C4-2B (cell line): ENCODE measurements at regions not wholly inside any gene's neighbourhood (a gene's known extent, or its start where the extent isn't known, plus 50 kb on each side); places are given as distances from the start of the nearest gene placed in this dataset.

ENCODE experiments used
- H3K27ac ChIP-seq: fragments of 450-650 bp; 2 replicates; pipeline ENCODE4 v1.5.1; 2017
- ZFX ChIP-seq: fragments of 450-650 bp; IDR thresholded peaks from 2 replicates; pipeline ENCODE4 v1.6.1; 2017
- TF ChIP-seq, protein P1 (sequence below): fragments of 450-650 bp; conservative IDR thresholded peaks from 2 replicates; pipeline ENCODE4 v1.5.1; 2017; ENCODE audit warnings: mild to moderate bottlenecking

DNA sequence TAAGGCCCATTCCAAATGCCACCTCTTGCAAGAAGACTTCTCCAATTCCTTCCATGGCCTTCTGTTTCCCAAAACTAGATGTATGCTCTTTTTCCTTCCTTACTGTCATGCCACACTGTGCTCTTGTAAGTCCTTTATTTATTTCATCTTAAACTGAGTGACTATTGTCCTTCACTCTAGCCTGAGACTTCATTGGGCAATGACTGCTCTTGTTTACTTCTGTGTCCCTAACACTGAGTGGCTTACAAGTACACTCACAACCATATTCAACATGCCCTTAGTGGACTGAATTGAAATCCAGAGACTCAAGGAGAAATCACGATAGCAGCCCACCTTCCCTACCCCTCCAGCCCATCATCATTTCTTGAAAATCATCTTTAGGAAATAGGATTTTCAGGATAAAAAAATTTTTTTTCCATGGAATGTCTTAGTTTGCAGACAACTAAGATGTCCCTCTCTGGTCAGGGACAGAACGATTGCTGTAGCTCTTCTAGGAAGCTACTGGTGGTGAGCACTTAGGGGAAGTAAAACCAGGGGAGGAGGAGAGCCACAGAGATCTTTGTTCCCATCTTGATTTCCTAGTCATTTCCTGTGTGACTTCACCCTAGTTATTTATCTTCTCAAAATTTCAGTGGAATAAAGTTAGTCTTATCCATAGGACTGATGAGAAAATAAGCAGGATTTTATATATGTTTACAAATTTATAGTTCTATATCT is 80.7 kb downstream of the CYRIA start:
- no peak for TF ChIP-seq ZFX
- H3K27ac ChIP-seq: no peak overlapping the region

DNA sequence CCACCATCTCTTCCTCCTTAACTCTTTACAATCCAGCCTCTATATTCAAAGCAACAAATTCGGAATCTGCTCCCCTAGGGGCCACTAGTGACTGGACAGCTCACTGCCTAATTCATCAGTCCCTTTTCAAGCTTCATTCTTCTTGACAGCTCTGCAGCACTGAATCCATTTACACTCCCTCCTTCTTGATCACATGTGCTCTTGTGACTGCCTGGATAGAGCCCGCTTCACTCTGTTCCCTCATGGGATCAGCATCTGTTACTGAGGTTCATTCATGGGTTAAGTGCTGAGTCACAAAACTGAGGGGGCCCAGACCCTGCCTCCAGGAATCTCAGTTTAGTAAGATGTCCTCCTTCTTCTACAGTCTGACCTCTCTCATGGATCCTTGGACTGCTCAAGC is 81.5 kb downstream of the CYRIA start:
- TF ChIP-seq, protein P1, sequence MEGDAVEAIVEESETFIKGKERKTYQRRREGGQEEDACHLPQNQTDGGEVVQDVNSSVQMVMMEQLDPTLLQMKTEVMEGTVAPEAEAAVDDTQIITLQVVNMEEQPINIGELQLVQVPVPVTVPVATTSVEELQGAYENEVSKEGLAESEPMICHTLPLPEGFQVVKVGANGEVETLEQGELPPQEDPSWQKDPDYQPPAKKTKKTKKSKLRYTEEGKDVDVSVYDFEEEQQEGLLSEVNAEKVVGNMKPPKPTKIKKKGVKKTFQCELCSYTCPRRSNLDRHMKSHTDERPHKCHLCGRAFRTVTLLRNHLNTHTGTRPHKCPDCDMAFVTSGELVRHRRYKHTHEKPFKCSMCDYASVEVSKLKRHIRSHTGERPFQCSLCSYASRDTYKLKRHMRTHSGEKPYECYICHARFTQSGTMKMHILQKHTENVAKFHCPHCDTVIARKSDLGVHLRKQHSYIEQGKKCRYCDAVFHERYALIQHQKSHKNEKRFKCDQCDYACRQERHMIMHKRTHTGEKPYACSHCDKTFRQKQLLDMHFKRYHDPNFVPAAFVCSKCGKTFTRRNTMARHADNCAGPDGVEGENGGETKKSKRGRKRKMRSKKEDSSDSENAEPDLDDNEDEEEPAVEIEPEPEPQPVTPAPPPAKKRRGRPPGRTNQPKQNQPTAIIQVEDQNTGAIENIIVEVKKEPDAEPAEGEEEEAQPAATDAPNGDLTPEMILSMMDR: no peak
- no peak for TF ChIP-seq ZFX
- H3K27ac ChIP-seq: no peak overlapping the region

DNA sequence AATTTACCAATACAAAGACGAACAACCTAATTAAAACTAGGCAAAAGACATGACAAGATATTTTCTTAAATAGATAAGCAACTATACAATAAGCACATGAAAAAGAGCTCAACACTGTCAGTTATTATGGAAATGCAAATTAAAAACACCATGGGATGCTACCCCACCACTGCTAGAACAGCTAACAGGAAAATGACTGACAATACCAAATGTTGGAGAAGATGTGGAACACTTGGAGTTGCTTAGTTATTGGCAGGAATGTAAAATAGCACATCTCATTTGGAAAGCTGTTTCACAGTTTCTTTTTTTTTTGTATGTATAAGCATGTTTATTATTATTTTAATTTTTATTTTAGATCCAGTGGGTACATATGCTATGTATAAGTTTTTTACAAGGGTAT is 84.4 kb downstream of the CYRIA start:
- no peak overlapping the region for H3K27ac ChIP-seq
- TF ChIP-seq, protein P1: no peak

DNA sequence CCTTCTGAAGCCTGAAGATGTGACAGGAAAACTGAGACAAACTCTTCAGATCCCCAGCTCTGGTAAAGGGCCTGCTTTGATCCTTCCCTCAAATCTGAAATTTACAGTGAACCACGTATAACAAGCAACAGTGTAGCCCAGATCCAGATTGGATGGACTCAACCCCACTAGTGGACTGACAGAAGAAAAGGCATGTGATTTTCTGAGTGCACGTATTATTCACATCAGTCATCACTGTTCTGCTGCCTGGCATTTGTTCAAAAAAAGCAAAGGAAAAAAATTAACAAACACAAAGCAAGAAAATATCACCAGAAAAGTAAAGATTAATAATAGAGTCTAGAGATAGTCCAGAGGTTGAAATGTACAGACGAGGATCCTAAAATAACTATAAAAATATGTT is 87.6 kb downstream of the CYRIA start:
- TF ChIP-seq ZFX: no peak
- TF ChIP-seq, protein P1: no peak
- H3K27ac ChIP-seq: no peak overlapping the region

DNA sequence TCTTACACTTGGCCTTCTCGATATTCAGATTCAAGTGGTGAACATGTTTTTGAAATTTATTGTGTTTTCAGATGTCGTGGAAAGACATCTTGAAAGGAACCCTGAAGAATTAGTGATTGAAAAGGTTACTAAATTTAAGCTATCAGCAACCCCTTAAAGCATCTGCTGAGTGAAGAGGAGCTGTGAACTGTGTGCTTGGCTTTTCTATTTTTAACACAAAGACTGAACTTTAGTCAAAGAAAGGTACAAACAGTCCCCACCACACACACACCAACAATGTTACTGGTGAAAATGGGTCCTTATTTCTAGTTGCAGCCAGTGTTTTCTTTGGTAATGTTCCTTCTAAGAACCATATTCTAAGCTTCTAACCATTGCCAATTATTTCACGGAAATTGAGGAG is 95.1 kb downstream of the CYRIA start:
- no peak overlapping the region for H3K27ac ChIP-seq
- TF ChIP-seq, protein P1: no peak
- TF ChIP-seq ZFX: no peak

DNA sequence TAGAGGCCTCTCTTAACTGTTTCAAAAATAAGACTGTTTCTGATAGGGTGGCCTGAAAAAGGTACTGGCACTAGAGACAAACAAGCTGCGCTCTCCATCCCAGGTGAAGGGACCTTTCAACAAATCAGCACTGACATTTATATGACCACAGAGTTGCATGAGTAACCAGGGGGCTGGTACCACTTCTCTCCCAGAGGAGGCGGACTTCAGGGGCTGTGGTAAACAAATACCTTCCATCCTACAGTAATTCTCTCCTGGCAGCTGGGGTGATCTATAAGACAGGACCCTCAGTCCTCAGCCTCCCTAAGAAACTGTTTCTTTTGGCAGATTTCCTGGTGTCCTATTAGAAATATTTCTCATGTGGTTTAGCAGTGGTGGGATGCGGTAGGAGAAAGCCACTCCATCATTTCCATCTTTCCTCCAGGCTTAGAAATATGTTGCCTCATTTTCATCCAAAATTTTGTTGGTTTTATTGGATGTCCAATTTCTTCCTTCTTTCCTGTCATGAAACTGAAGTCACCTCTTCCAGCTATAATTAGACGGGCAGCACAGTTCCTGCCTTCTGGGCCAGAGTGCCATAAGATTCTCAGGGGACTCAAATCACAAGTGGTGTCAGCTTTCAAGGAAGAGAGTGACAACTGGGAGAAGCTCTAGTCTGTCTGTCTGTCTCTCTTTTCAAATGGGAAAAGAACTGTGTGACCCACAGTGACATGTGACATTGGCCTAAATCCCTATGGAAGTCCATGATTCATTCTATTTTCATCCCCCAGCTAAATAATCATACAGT is 96.4 kb downstream of the CYRIA start:
- no peak overlapping the region for H3K27ac ChIP-seq
- TF ChIP-seq ZFX: no peak
- TF ChIP-seq, protein P1: no peak

DNA sequence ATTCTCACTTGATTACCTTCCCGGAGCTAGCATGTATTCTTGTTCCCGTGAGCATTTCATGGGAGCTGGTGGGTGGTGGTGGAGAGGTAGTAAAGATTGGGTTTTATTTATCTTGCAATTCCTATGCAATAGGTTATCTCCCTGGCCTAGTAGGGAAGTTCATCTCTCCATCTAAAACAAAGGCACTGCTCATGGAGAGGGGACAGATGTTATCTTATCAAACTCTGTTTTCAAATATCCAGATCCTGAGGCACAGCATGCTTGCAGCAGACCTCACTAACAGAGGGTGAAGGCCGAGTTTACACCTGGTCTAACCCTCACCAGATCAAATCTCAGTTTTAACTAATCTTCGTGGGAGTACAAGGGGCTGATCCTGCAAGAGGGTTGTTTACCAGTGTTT is 98.9 kb downstream of the CYRIA start:
- TF ChIP-seq, protein P1: no peak
- no peak for TF ChIP-seq ZFX

More for the DNA sequence above, 98.9 kb downstream of the CYRIA start:
- no peak overlapping the region for H3K27ac ChIP-seq
